T-helper 1 cell (primary cell): ENCODE measurements at regions not wholly inside any gene's neighbourhood (a gene's known extent, or its start where the extent isn't known, plus 50 kb on each side); places are given as distances from the start of the nearest gene placed in this dataset.

Experiments
- DNase-seq, 5 donors: peaks; one replicate each; pipeline ENCODE4 v3.0.0-alpha.2; 2012 to 2020

- no peak for DNase-seq
Measured at GRCh38 chr12:18975933-18976332, 153.6 kb upstream of the PLEKHA5 start.

GRCh38 chr12:18979401-18980126, 150.0 kb upstream of the PLEKHA5 start:
- no peak for DNase-seq

GRCh38 chr12:18981732-18982131, 147.8 kb upstream of the PLEKHA5 start:
- DNase-seq: no peak

- no peak for DNase-seq
Measured at GRCh38 chr12:18982226-18982949, 147.1 kb upstream of the PLEKHA5 start.

- no peak for DNase-seq
Measured at GRCh38 chr12:18983854-18984253, 145.7 kb upstream of the PLEKHA5 start.

- no peak for DNase-seq
Measured at GRCh38 chr12:18990856-18991255, 138.7 kb upstream of the PLEKHA5 start.

GRCh38 chr12:18992336-18992735, 137.2 kb upstream of the PLEKHA5 start:
- DNase-seq: no peak

- DNase-seq: no peak
Measured at GRCh38 chr12:18998343-18999261, 130.9 kb upstream of the PLEKHA5 start.

- no peak for DNase-seq
Measured at GRCh38 chr12:19000836-19001235, 128.7 kb upstream of the PLEKHA5 start.

GRCh38 chr12:19002216-19002615, 127.3 kb upstream of the PLEKHA5 start:
- DNase-seq: no peak

- DNase-seq: no peak
Measured at GRCh38 chr12:19003141-19003540, 126.4 kb upstream of the PLEKHA5 start.

- no peak for DNase-seq
Measured at GRCh38 chr12:19003987-19004619, 125.4 kb upstream of the PLEKHA5 start.

- no peak for DNase-seq
Measured at GRCh38 chr12:19005257-19005801, 124.2 kb upstream of the PLEKHA5 start.

- no peak for DNase-seq
Measured at GRCh38 chr12:19006626-19007137, 122.9 kb upstream of the PLEKHA5 start.

- DNase-seq: no peak
Measured at GRCh38 chr12:19008102-19008501, 121.4 kb upstream of the PLEKHA5 start.

- no peak for DNase-seq
Measured at GRCh38 chr12:19010087-19010486, 119.4 kb upstream of the PLEKHA5 start.

GRCh38 chr12:19010726-19011125, 118.8 kb upstream of the PLEKHA5 start:
- no peak for DNase-seq

- no peak for DNase-seq
Measured at GRCh38 chr12:19012965-19013364, 116.6 kb upstream of the PLEKHA5 start.

- DNase-seq: no peak
Measured at GRCh38 chr12:19014240-19014639, 115.3 kb upstream of the PLEKHA5 start.

GRCh38 chr12:19015285-19015684, 114.2 kb upstream of the PLEKHA5 start:
- DNase-seq: no peak

GRCh38 chr12:19018302-19018970, 111.1 kb upstream of the PLEKHA5 start:
- DNase-seq: no peak

GRCh38 chr12:19021240-19021639, 108.3 kb upstream of the PLEKHA5 start:
- no peak for DNase-seq
